Neural cell (in vitro differentiated cells): ENCODE measurements at regions not wholly inside any gene's neighbourhood (a gene's known extent, or its start where the extent isn't known, plus 50 kb on each side); places are given as distances from the start of the nearest gene placed in this dataset.

Experiments
- EP300 ChIP-seq: fragments of 450-650 bp; conservative IDR thresholded peaks from 2 replicates; pipeline ENCODE4 v1.6.1; 2014; ENCODE audit warnings: antibody characterized with exemption, mild to moderate bottlenecking, moderate library complexity; ENCODE audit not compliant: poor library complexity, severe bottlenecking
- EZH2 ChIP-seq: fragments of 200-600, 300-800 bp; shearing (Covaris generic), sonication (generic); IDR thresholded peaks from 2 replicates; pipeline ENCODE4 v1.6.1; 2014; ENCODE audit warnings: antibody characterized with exemption, low read length, borderline replicate concordance, mild to moderate bottlenecking; ENCODE audit not compliant: insufficient read depth, poor library complexity, severe bottlenecking
- MXI1 ChIP-seq: fragments of 450-650 bp; conservative IDR thresholded peaks from 2 replicates; pipeline ENCODE4 v1.6.1; 2014; ENCODE audit warnings: antibody characterized with exemption, mild to moderate bottlenecking; ENCODE audit not compliant: poor library complexity, severe bottlenecking
- POLR2AphosphoS5 ChIP-seq: IDR thresholded peaks from 2 replicates; pipeline ENCODE4 v1.6.1; 2012
- REST ChIP-seq: IDR thresholded peaks from 2 replicates; pipeline ENCODE4 v1.6.1; 2012; ENCODE audit warnings: borderline replicate concordance
- TAF1 ChIP-seq: IDR thresholded peaks from 2 replicates; pipeline ENCODE4 v1.6.1; 2012; ENCODE audit warnings: low read depth
- TF ChIP-seq, protein P1 (sequence below): fragments of 450-650 bp; IDR thresholded peaks from 2 replicates; pipeline ENCODE4 v1.5.1; 2014; ENCODE audit warnings: antibody characterized with exemption, mild to moderate bottlenecking, moderate library complexity; ENCODE audit not compliant: poor library complexity, severe bottlenecking

DNA sequence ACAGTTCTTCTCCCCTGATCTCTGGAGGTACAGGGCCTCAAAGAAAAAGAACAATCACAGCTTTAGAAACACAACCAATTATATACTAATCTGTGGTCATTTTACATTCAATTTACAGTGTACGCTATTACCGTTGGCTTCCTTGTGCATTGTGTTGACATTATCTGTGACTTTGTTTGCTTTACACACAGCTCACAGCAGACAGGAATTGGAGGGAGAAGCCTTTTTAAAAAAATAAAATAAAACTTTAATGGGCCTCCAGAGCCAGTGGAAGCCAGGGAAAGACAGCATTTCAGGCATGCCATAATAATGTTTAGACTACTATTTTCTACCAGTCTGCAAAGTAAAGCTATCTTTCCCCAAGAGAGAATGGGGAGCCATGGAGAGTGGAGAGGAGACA, 179.0 kb upstream of the ADO start:
- TF ChIP-seq, protein P1, sequence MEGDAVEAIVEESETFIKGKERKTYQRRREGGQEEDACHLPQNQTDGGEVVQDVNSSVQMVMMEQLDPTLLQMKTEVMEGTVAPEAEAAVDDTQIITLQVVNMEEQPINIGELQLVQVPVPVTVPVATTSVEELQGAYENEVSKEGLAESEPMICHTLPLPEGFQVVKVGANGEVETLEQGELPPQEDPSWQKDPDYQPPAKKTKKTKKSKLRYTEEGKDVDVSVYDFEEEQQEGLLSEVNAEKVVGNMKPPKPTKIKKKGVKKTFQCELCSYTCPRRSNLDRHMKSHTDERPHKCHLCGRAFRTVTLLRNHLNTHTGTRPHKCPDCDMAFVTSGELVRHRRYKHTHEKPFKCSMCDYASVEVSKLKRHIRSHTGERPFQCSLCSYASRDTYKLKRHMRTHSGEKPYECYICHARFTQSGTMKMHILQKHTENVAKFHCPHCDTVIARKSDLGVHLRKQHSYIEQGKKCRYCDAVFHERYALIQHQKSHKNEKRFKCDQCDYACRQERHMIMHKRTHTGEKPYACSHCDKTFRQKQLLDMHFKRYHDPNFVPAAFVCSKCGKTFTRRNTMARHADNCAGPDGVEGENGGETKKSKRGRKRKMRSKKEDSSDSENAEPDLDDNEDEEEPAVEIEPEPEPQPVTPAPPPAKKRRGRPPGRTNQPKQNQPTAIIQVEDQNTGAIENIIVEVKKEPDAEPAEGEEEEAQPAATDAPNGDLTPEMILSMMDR, result no peak
- TF ChIP-seq EP300 (no peak), EZH2 (no peak), TAF1 (no peak), POLR2AphosphoS5 (no peak), MXI1 (no peak), REST (no peak)
